GM12878 (cell line): ENCODE measurements at regions not wholly inside any gene's neighbourhood (a gene's known extent, or its start where the extent isn't known, plus 50 kb on each side); places are given as distances from the start of the nearest gene placed in this dataset.

Experiments used
- ATAC-seq: fragments of 200-7000 bp; cut with Tn5 transposase; 3 replicates; pipeline ENCODE4 v1.9.1; 2020; ENCODE audit warnings: mild to moderate bottlenecking, moderate library complexity
- BruUV-seq: library from RNA; stranded (reverse); fragments of 400-500 nt; replicated peaks from 2 replicates; lab custom pipeline; 2021; lab: Mats Ljungman, UMichigan
- CTCF ChIA-PET: fragments of 300-600 bp; sonication (Branson Sonifier 250); formaldehyde crosslinking; extraction: SDS; loops from one replicate; lab custom pipeline; 2021; ENCODE audit warnings: inconsistent platforms; lab: Yijun Ruan, JAX
- POLR2A ChIA-PET: fragments of 350-600 bp; formaldehyde crosslinking; extraction: SDS; loops from one replicate; lab custom pipeline; 2021; ENCODE audit warnings: inconsistent platforms; lab: Charles Lee
- RAD21 ChIA-PET: fragments of 300-600 bp; sonication (Branson Sonifier 250); formaldehyde crosslinking; loops from one replicate; lab custom pipeline; 2023; ENCODE audit warnings: antibody characterized with exemption; ENCODE audit not compliant: unreplicated experiment; lab: Charles Lee
- SMC1A ChIA-PET: fragments of 300-600 bp; sonication (Branson Sonifier 250); formaldehyde crosslinking; loops from one replicate; lab custom pipeline; 2023; ENCODE audit not compliant: unreplicated experiment, uncharacterized antibody; lab: Charles Lee
- DNase-seq: peaks from one replicate; pipeline ENCODE4 v3.0.0-alpha.2; 2011; ENCODE audit warnings: low read depth, low spot score
- FAIRE-seq: peaks from 3 replicates; lab custom pipeline; 2011; peaks lifted over from hg19 to GRCh38; lab: Jason Lieb, UNC
- H2AFZ ChIP-seq: 2 replicates; pipeline ENCODE4 v1.6.0; 2011; ENCODE audit warnings: low read depth, low read length, control low read depth; ENCODE audit not compliant: control insufficient read depth
- H3K27ac ChIP-seq: 2 replicates; pipeline ENCODE4 v1.5.1; 2011; ENCODE audit warnings: control low read depth; ENCODE audit not compliant: control insufficient read depth, insufficient read depth
- H3K27me3 ChIP-seq, 2 experiments: replicated peaks in 1 of 2; 2 replicates each; pipeline versions ENCODE4 v1.6.0 to v1.6.1; 2011; ENCODE audit warnings: low read length in 1 of 2; ENCODE audit not compliant: control insufficient read depth in 2 of 2, insufficient read depth in 2 of 2
- H3K36me3 ChIP-seq, 2 experiments: 2 replicates each; pipeline ENCODE4 v1.5.1; 2011; ENCODE audit warnings: low read length in 1 of 2; ENCODE audit not compliant: control insufficient read depth in 2 of 2, insufficient read depth in 2 of 2
- H3K4me1 ChIP-seq: 2 replicates; pipeline ENCODE4 v1.6.1; 2011; ENCODE audit warnings: mild to moderate bottlenecking, low read length, moderate library complexity, mixed read lengths; ENCODE audit not compliant: control insufficient read depth, insufficient read depth
- H3K4me2 ChIP-seq: 2 replicates; pipeline ENCODE4 v1.6.0; 2011; ENCODE audit warnings: control low read depth; ENCODE audit not compliant: control insufficient read depth, insufficient read depth
- H3K4me3 ChIP-seq: fragments of 200-600 bp; sonication (generic); 2 replicates; pipeline ENCODE4 v1.5.1; 2016
- H3K79me2 ChIP-seq: 2 replicates; pipeline ENCODE4 v1.6.0; 2011; ENCODE audit warnings: low read length; ENCODE audit not compliant: control insufficient read depth, insufficient read depth
- H3K9ac ChIP-seq: 2 replicates; pipeline ENCODE4 v1.8.0; 2011; ENCODE audit warnings: low read length, control low read depth, mixed read lengths; ENCODE audit not compliant: control insufficient read depth, insufficient read depth
- H3K9me3 ChIP-seq: replicated peaks from 3 replicates; pipeline ENCODE4 v1.5.1; 2011; ENCODE audit warnings: mild to moderate bottlenecking, low read length; ENCODE audit not compliant: control insufficient read depth, insufficient read depth
- H4K20me1 ChIP-seq: 2 replicates; pipeline ENCODE4 v1.6.0; 2011; ENCODE audit not compliant: control insufficient read depth, insufficient read depth
- ATF3 ChIP-seq: IDR thresholded peaks from 2 replicates; pipeline ENCODE4 v1.6.1; 2011; ENCODE audit warnings: low read depth, mild to moderate bottlenecking, low read length, moderate library complexity, borderline replicate concordance; ENCODE audit errors: extremely low read depth
- CHD2 ChIP-seq: IDR thresholded peaks from 2 replicates; pipeline ENCODE4 v1.6.1; 2011; ENCODE audit warnings: low read depth, low read length, improper control_type of control experiment, borderline replicate concordance
- EED ChIP-seq: sonication (generic); IDR thresholded peaks from 2 replicates; pipeline ENCODE4 v1.6.1; 2016; ENCODE audit warnings: antibody characterized with exemption, low read depth
- ETV6 ChIP-seq, 2 experiments: fragments of 450-650 bp in 1 of 2; IDR thresholded peaks in 1 of 2; conservative IDR thresholded peaks in 1 of 2; 2 replicates each; pipeline ENCODE4 v1.6.1; 2014; ENCODE audit warnings: antibody characterized with exemption in 1 of 2, borderline replicate concordance in 1 of 2, low read depth in 1 of 2, mild to moderate bottlenecking in 1 of 2, moderate library complexity in 1 of 2
- MAX ChIP-seq: IDR thresholded peaks from 2 replicates; pipeline ENCODE4 v1.6.1; 2012; ENCODE audit warnings: low read depth, low read length, improper control_type of control experiment
- MTA2 ChIP-seq: fragments of 450-650 bp; IDR thresholded peaks from 2 replicates; pipeline ENCODE4 v1.6.1; 2016; ENCODE audit warnings: low read depth, mild to moderate bottlenecking, moderate library complexity
- MXI1 ChIP-seq: fragments of 150-350 bp; IDR thresholded peaks from 2 replicates; pipeline ENCODE4 v1.6.1; 2011; ENCODE audit warnings: low read depth, mild to moderate bottlenecking, inconsistent platforms, low read length, improper control_type of control experiment
- PAX8 ChIP-seq: fragments of 450-650 bp; IDR thresholded peaks from 2 replicates; pipeline ENCODE4 v1.6.1; 2017; ENCODE audit warnings: mild to moderate bottlenecking, moderate library complexity
- PML ChIP-seq: IDR thresholded peaks from 2 replicates; pipeline ENCODE4 v1.6.1; 2012; ENCODE audit warnings: low read length, inconsistent platforms
- RELA ChIP-seq: fragments of 450-650 bp; IDR thresholded peaks from 2 replicates; pipeline ENCODE4 v1.8.0; 2014; ENCODE audit warnings: borderline replicate concordance; ENCODE audit not compliant: partially characterized antibody
- YY1 ChIP-seq: IDR thresholded peaks from 2 replicates; pipeline ENCODE4 v1.6.1; 2011; ENCODE audit warnings: low read depth, mild to moderate bottlenecking, low read length
- ZZZ3 ChIP-seq: IDR thresholded peaks from 2 replicates; pipeline ENCODE4 v1.6.1; 2011; ENCODE audit warnings: low read depth; ENCODE audit not compliant: control insufficient read depth, insufficient read length
- WGBS: methylation state at CpG from one replicate; pipeline ENCODE4 v1.1.6; 2016; ENCODE audit warnings: low lambda C conversion rate; ENCODE audit not compliant: insufficient replicate concordance, insufficient coverage; ENCODE audit errors: missing lambda C conversion rate; 5-methylcytosine and 5-hydroxymethylcytosine counted together
- in situ Hi-C: fragments of 300-500 bp; cut with MboI; formaldehyde crosslinking; loops from 9 replicates; pipeline ENCODE4 v1.14.3; 2018; ENCODE audit warnings: mixed read lengths
- intact Hi-C: fragments of 100-400 bp; cut with micrococcal nuclease; formaldehyde crosslinking; loops from one replicate; pipeline ENCODE4 v1.14.2; 2022; ENCODE audit not compliant: unreplicated experiment

DNA sequence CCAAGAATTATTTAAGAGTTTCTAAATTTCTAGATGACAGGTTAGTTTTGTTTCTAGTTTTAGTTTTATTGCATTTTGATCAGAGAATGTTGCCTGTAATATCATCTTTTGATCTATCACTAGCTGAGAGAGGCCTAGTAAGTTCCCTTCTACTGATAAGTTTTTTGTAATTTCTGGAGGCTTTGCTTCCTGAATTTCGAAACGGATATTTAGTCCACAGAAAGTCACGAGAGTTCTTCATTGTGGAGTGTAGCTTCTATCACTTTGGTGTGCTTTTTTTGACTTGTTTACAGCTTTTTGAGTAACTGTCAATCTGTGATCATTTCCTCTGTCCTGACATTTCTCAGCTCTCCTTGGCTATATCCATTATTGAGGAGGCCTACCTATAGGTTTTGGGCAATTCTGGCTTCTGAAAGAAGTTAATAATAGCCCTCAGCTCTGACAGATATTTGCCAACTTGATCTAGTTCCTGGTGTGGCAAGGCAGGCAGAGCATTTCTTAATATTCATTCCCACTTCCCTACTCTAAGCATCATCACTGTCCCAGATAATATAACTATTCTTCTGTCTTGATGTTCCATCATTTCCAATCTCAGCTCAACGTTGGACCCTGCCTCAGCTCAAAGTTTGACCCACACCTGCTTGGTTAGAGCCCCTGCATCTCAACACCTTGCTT lies 171.3 kb downstream of the BLID start (continued):
- TF ChIP-seq ATF3 (no peak), EED (no peak), CHD2 (no peak), RELA (no peak), MTA2 (no peak), PAX8 (no peak), ETV6 (conservative IDR thresholded peaks at IDR 0.05 in 1 of 2, IDR thresholded peaks at IDR 0.05 in 1 of 2; ENCODE audit: borderline replicate concordance in 1 of 2, low read depth in 1 of 2) (no peak), ZZZ3 (no peak), MAX (no peak), YY1 (no peak), MXI1 (no peak)

GRCh38 chr11:121938076-121938475 lies 177.9 kb downstream of the BLID start:
- in situ Hi-C loops (no loop called here), intact Hi-C loops (no loop called here)
- ChIA-PET CTCF (no interaction called here), POLR2A (no interaction called here), RAD21 (no interaction called here), SMC1A (no interaction called here)
- no peak for DNase-seq
- Histone ChIP-seq H3K4me2 (no peak overlapping the region), H3K4me1 (no peaks in the 10 kb centered on the region), H3K79me2 (no peaks in the 10 kb centered on the region), H3K4me3 (no peak overlapping the region), H3K9me3 (no peaks in the 10 kb centered on the region), H2AFZ (no peak overlapping the region), H4K20me1 (no peaks in the 10 kb centered on the region), H3K36me3 (no peaks in the 10 kb centered on the region), H3K27me3 (no peaks in the 10 kb centered on the region), H3K9ac (no peak overlapping the region), H3K27ac (no peak overlapping the region)
- no peak for ATAC-seq
- TF ChIP-seq PML, result no peak
- FAIRE-seq, result no peak
- BruUV-seq, result no TSS peak
- WGBS, result 0% methylated on average over 2 of the region's 2 CpGs
